ENCODE measurements at regions not wholly inside any gene's neighbourhood (a gene's known extent, or its start where the extent isn't known, plus 50 kb on each side); places are given as distances from the start of the nearest gene placed in this dataset.
"Not testable (repeated sequence)": the region's sequence is repeated elsewhere in the genome, so short reads cannot be mapped to it uniquely, and the experiment has no call there.

- DNase-seq (ENCODE audit: low read depth, low spot score) = no peak
These were observed 100.8 kb upstream of the SYT13 start for GRCh38 chr11:45386972-45387371.

- DNase-seq (ENCODE audit: low read depth, low spot score) = no peak
These were observed 99.7 kb upstream of the SYT13 start for GRCh38 chr11:45385844-45386243.

GRCh38 chr11:45385423-45385822, 99.3 kb upstream of the SYT13 start:
- no peak for DNase-seq (ENCODE audit: low read depth, low spot score)

GRCh38 chr11:45384711-45385241, 98.6 kb upstream of the SYT13 start:
- DNase-seq (ENCODE audit: low read depth, low spot score) = no peak

- DNase-seq (ENCODE audit: low read depth, low spot score) = no peak
These were observed 97.9 kb upstream of the SYT13 start for GRCh38 chr11:45384016-45384415.

GRCh38 chr11:45383224-45383623, 97.1 kb upstream of the SYT13 start:
- DNase-seq (ENCODE audit: low read depth, low spot score) = no peak

- no peak for DNase-seq (ENCODE audit: low read depth, low spot score)
These were observed 96.2 kb upstream of the SYT13 start for GRCh38 chr11:45382133-45382878.

- no peak for DNase-seq (ENCODE audit: low read depth, low spot score)
These were observed 93.2 kb upstream of the SYT13 start for GRCh38 chr11:45379162-45379863.

- no peak for DNase-seq (ENCODE audit: low read depth, low spot score)
These were observed 92.4 kb upstream of the SYT13 start for GRCh38 chr11:45378516-45378915.

- no peak for DNase-seq (ENCODE audit: low read depth, low spot score)
These were observed 88.5 kb upstream of the SYT13 start for GRCh38 chr11:45374653-45375059.

- no peak for DNase-seq (ENCODE audit: low read depth, low spot score)
These were observed 88.0 kb upstream of the SYT13 start for GRCh38 chr11:45374130-45374529.

GRCh38 chr11:45373506-45374035, 87.4 kb upstream of the SYT13 start:
- DNase-seq (ENCODE audit: low read depth, low spot score) = no peak

- not testable (repeated sequence) for DNase-seq (ENCODE audit: low read depth, low spot score)
These were observed 86.3 kb upstream of the SYT13 start for GRCh38 chr11:45372414-45372813.

- peak; percentile 41 for DNase-seq (ENCODE audit: low read depth, low spot score)
These were observed 85.3 kb upstream of the SYT13 start for GRCh38 chr11:45371251-45372115.

- no peak for DNase-seq (ENCODE audit: low read depth, low spot score)
These were observed 83.2 kb upstream of the SYT13 start for GRCh38 chr11:45369313-45369712.

- no peak for DNase-seq (ENCODE audit: low read depth, low spot score)
These were observed 82.6 kb upstream of the SYT13 start for GRCh38 chr11:45368697-45369096.

- no peak for DNase-seq (ENCODE audit: low read depth, low spot score)
These were observed 80.6 kb upstream of the SYT13 start for GRCh38 chr11:45366619-45367190.

- no peak for DNase-seq (ENCODE audit: low read depth, low spot score)
These were observed 79.9 kb upstream of the SYT13 start for GRCh38 chr11:45365961-45366618.

GRCh38 chr11:45362636-45363035, 76.5 kb upstream of the SYT13 start:
- no peak for DNase-seq (ENCODE audit: low read depth, low spot score)

GRCh38 chr11:45361551-45361950, 75.4 kb upstream of the SYT13 start:
- no peak for DNase-seq (ENCODE audit: low read depth, low spot score)

- no peak for DNase-seq (ENCODE audit: low read depth, low spot score)
These were observed 69.5 kb upstream of the SYT13 start for GRCh38 chr11:45355706-45356041.
